Loucy (cell line): ENCODE measurements at regions not wholly inside any gene's neighbourhood (a gene's known extent, or its start where the extent isn't known, plus 50 kb on each side); places are given as distances from the start of the nearest gene placed in this dataset.

Source experiments
- EZH2phosphoT487 ChIP-seq: fragments of 200-600 bp; IDR thresholded peaks from 2 replicates; pipeline ENCODE4 v1.6.1; 2018; ENCODE audit warnings: antibody characterized with exemption, mild to moderate bottlenecking, moderate library complexity, borderline replicate concordance
- TF ChIP-seq, protein P1 (sequence below): fragments of 200-600 bp; sonication (generic); conservative IDR thresholded peaks from 2 replicates; pipeline ENCODE4 v1.5.1; 2014; ENCODE audit warnings: mild to moderate bottlenecking, antibody characterized with exemption, low read length

DNA sequence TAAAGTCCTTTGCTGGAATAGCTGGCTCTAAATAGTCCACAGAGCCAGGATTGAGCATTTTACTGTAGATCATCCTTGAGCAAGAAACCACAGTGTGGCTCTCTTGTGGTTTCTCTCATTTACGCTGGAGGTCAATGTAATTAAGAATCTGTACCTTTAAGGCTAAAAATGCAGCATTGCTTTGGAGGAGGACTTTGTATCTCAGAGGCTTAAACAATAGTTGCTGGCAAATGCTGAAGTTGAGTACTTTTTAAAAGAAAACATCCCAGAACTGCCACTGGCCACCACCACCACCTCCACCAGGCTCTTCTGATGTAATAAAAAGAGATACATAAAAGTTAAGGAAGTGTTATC is 177.3 kb upstream of the ADAMTSL1 start:
- TF ChIP-seq, protein P1, sequence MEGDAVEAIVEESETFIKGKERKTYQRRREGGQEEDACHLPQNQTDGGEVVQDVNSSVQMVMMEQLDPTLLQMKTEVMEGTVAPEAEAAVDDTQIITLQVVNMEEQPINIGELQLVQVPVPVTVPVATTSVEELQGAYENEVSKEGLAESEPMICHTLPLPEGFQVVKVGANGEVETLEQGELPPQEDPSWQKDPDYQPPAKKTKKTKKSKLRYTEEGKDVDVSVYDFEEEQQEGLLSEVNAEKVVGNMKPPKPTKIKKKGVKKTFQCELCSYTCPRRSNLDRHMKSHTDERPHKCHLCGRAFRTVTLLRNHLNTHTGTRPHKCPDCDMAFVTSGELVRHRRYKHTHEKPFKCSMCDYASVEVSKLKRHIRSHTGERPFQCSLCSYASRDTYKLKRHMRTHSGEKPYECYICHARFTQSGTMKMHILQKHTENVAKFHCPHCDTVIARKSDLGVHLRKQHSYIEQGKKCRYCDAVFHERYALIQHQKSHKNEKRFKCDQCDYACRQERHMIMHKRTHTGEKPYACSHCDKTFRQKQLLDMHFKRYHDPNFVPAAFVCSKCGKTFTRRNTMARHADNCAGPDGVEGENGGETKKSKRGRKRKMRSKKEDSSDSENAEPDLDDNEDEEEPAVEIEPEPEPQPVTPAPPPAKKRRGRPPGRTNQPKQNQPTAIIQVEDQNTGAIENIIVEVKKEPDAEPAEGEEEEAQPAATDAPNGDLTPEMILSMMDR = no peak
- no peak for TF ChIP-seq EZH2phosphoT487
